Dedifferentiated amniotic fluid mesenchymal stem cell (primary cell): ENCODE measurements at regions not wholly inside any gene's neighbourhood (a gene's known extent, or its start where the extent isn't known, plus 50 kb on each side); places are given as distances from the start of the nearest gene placed in this dataset.
A peak's percentile ranks its signal among the peaks of the same experiment; 100 is the strongest.

ENCODE experiments used
- DNase-seq: peaks from one replicate; pipeline ENCODE4 v3.0.0-alpha.2; 2016; ENCODE audit errors: extremely low spot score

DNA sequence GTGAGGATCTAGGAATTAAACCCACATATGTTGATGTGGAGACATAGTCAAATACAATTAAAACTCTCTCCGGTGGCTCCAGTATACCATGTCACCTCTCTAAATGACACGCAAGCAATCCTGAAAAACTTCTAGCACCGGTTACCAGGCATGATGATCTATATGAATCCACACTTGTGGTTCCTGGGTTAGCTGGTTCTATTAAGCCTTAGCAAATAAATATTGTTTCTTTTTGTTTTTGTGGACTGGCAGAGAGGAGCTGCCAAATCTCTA lies 104.8 kb downstream of the SEC61B start:
- DNase-seq, result no peak

DNA sequence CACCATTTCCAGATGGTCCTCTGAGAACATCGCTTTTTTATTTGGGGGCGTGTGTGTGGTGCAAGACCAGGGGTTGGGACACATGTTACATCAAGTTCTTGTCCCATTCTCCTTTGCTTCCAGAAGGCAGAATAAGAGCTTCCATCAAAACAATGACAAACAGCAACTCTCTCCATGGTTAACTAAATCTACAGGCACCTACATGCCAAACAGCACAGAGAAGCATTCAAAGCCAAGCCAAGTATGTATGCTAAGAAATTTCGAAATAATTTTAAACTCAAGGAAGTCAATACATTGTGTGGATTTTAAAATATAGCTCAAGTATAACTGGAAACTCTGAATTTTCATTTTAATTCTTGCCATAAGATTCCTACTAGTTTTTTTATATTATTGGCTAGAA lies 105.6 kb downstream of the SEC61B start:
- no peak for DNase-seq

DNA sequence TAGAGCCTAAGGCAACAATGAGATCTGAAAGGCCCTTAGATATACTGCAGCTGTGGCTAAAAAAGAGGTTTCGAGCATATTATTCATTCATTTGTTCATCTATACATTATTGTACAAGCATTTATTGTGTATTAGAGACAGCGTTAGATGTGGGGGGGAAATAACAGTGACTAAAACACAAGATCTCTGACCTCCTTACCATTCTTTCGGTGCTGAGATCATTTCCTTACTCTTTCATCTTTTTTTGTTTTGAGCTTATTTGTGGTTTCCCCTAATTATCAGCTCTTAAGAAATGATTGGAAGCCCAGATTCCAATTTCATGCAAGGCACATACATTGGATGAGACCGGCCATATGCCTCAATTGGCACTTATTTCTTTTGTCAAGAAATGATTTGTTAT lies 113.2 kb downstream of the SEC61B start:
- DNase-seq, result no peak

- DNase-seq, result no peak
Measured at GRCh38 chr9:99336005-99336404, 113.9 kb downstream of the SEC61B start.

DNA sequence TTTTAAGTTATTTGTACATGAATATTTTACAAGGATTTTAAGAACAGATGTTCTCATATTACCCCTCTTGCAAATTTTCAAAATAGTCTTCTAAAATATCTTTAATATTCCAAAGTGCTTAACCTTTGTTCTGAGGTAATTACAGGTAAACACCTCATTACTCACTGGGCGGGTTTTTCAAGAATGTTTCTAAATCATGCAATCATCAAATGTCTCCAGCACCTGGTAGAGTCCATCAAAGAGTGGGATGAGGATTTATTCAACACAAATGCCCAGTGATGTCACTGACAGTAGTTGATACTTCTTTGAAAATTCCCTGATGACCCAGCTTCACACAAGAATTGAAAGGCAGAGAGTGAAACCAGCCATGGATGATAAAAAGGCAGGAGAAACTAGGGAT lies 114.4 kb downstream of the SEC61B start:
- no peak for DNase-seq

DNA sequence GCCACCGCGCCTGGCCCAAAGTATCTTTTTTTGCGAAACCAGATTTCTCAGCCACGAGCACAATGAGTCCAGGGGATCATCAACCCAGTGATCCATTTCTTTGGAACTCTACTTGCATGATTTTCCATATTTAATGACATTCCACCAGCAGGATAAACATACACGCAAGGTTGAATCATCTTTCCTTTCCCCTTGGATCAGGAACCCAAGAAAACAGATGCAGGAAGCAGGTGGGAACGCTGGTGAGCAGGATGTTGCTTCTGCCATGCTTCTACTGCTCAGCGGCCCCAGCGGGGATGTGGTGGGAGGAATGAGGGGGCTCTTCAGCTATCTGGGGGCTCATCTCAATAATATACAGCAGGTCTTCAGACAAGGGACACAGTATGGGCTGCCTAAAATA lies 118.2 kb downstream of the SEC61B start:
- DNase-seq, result no peak

DNA sequence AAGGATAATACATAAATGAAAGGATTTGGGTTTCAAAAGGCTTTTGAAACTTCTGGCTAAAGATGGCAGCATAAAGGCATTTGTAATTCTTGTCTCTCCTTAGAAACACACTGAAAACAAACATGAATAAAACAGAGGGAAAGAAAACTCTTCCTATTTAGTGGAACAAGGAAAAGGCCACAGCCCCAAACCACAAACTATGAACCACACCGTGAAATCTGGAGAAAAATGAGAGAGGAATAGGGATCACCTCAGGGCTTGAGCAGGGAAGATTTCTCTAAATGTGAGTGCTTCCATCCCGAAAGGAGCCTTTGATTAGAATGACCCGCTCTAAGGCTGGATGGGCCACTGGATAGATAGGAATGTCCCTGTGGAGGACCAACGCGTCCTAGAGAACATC lies 119.6 kb downstream of the SEC61B start:
- DNase-seq, result no peak

DNA sequence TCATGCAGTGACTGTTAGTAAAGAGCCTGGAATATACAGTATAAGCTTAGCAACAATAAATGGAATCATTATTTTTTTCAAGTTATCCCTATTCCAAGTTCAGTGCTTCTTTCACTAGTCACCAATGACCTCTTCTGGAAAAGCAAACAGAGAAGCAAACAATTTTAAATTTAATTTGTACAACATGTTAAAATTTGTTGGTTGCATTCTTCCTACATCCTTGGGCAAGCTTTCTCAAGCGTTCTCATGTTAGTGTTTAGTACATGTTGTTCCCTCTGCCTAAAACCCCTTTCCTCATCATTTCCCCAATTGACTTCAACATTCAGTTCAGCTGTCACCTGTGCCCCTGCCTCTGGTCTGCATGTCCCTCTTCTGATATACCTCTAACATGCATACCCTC lies 123.4 kb downstream of the SEC61B start:
- no peak for DNase-seq

DNA sequence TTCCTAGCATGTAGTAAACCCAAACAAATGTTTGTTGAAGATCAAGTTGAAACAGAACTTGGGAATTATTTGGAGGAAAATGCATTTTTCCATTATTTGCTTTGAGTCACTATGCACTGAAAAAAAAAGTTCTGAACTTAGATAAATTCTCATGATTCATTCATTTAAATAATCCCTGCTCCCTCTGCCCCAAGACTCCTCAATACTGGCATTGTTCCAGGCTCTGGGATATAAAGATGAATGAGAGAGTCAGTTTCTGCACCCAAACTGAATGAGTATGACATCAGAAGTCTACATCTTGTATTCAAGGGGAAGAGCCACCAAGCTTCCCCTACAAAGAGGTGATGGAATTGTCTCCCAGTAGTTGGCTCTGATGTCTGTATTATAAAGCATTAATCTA lies 123.9 kb downstream of the SEC61B start:
- peak; percentile 37 for DNase-seq

- no peak for DNase-seq
Measured at GRCh38 chr9:99347568-99347967, 125.5 kb downstream of the SEC61B start.

GRCh38 chr9:99348289-99348688 lies 126.2 kb downstream of the SEC61B start:
- no peak for DNase-seq

GRCh38 chr9:99349870-99350269 lies 127.8 kb downstream of the SEC61B start:
- DNase-seq, result no peak

GRCh38 chr9:99350461-99350860 lies 128.4 kb downstream of the SEC61B start:
- DNase-seq, result no peak

DNA sequence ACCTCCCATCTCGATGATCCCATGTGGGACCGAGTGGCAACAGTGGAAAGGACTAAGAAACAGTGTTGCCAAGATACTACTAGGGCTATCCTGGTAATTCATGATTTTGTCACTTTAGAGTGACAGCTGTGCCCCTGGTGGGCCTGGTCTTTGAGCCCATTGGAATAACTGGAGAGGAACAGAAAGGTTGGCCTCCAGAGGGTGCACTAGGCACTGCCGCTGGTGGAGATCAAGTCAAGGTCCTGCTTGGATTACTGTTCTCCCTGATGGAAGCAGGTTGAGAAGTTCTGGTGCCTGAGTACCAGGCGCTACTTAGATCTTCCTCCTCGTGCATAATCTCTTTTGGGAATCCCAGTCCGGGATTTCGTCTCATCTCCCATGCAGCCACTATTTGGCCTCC lies 129.6 kb downstream of the SEC61B start:
- DNase-seq, result no peak

GRCh38 chr9:99352826-99353225 lies 130.7 kb downstream of the SEC61B start:
- no peak for DNase-seq

- peak; percentile 83 for DNase-seq
Measured at GRCh38 chr9:99353408-99353807, 131.3 kb downstream of the SEC61B start.

DNA sequence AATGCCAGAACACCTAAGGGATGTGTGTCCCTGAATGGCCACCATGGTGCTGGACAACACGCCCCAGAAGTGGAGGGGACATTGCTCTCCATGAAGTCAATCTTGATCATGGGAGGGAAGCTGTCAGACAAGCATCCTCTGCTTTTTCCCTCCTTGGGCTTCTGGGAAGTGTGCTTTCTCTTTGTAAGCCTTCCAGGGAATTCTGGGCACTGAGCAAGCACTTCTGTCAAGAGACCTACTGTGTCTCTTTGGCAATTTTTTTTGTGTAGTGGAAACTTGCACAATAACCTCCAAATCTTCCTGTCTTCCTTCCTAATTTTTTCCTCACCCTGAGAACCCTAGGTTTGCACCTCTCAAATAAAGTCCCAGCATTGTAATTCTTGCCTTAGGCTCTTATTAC lies 132.0 kb downstream of the SEC61B start:
- DNase-seq, result no peak

DNA sequence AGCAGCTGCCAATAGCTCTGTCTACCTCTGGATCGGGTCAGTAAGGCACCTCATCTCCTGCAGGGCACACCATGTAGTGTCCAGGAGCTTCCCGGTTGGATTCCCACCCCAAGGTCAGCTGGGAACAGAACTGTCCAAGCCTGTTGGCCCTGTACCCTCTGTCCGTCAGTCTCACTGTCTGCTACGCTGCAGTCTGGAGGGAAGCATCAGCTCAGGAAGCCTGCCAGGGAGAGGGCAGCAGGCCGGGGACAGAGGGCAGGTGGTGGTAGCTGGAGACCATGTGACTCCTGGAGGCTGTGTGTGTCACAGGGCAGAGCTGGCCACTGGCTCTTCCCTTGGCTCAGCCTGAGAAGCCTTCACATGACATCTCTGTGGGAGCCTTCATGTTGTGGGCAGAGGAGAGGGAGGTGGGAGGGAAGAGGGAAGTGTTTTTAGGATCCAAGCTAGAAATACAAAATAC lies 134.5 kb downstream of the SEC61B start:
- no peak for DNase-seq

DNA sequence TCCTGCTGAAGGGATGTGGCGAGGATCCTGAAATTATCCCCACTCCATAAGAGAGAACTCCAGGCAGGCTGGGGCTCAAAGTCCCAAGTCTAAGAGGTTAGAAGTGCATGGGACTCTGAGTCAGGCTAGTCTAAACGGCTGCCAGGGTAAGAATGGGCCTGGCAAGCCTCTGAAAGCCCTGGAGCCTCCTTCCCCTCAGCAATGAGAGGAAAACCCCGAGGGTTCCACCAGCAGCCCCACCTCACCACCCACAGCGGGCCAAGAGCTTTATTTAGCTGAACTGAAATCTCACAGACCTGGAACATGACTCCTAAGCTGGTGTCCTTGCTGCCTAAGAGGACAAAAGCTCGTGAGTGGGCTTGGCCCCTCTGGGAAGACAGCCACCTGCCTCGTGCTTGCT lies 135.5 kb downstream of the SEC61B start:
- DNase-seq, result peak; percentile 16

DNA sequence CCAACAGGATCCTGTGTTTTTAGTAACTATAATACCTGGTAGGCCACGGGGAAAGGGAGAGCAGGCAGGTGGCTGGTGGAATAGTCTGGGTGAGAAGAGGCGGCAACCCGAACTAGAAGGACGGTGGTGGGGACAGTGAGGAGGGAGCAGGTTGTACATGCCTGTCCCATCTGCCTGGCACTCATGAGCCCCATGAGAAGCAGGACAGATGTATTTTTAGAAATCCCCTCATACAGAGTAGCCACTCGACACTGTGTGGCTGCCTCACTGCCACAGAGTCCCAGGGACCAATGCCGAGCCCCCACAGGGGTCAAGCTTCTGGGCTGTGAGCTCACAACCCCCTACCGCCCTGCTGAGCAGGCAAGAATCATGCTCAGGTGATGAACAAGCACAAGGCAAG lies 136.6 kb downstream of the SEC61B start:
- DNase-seq, result no peak

DNA sequence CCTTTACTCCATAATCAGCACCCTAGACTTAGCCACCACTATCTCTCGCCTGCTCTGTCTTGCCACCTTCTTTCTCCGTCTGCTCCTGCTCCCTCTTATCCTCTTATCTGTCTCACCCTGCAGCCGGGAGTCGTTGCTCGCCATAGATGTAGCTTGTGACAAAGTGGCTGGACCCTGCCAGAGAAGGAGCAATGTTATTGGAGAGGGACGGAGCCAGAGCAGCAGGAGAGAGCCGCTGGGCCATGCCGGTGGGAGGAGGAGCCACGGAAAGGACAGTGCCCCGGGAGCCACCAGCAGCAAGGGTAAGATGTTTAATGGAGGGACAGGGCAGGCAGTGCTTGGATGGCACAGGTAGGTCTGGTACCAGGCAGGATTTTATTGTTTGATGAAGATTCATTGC lies 137.3 kb downstream of the SEC61B start:
- no peak for DNase-seq

DNA sequence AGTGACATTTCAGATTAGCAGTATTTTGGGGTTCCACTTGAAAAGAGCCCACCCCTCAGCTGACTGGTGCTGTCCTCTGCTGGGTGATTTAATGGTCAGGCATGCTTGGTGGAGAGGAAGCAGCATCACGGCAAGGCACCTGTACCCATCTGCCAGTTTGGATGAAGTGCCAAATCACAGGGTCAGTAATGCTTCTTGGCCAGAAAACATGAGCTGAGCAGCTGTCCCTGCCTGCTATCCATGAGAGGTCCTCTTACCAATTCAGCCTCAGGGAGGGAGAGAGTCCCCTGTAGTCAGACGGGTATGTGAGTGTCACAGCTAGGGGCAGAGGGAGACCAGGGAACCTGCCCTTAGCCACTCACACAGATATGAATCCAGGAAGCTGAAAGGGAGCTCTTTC lies 137.9 kb downstream of the SEC61B start:
- no peak for DNase-seq

DNA sequence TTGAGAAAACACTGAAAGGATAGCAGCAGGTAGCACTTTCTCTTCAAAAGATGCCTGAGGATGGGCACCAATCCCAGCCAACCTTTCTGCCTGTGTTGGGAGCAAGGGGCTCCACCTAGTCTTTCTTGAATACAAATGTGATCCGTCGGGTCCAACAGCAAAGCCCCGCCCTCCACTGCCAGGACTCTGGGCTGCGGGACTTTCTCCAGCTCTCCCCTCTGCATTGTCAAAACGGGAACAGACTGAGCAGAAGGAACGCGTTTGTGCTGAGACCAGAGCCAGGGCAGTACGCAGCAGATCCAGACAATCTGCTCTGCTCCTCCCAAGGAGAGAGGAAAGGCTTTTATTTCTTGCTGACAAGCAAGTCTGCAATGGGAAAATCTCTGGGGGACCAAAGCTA lies 139.7 kb downstream of the SEC61B start:
- DNase-seq, result no peak

DNA sequence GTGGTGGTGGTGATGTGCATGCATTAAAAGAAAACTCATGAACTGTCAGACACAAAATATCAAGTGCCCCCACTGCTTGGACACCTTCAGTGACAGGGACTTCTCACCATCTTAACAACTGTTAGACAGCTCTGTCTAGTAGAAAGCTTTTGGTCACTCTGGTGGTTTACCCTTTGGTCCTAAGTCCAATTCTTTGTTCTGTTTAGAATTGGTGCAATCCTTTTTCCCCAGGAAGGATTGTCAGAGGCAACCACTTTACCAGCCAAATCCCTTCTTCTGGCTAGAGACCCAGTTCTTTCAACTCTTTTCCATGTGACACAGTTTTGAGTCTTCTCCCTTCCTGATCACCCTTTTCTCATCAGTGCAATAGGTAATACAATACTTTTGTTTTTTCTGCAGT lies 140.2 kb downstream of the SEC61B start:
- DNase-seq, result no peak

GRCh38 chr9:99363509-99363908 lies 141.4 kb downstream of the SEC61B start:
- DNase-seq, result no peak
